HepG2 (cell line): ENCODE measurements at regions not wholly inside any gene's neighbourhood (a gene's known extent, or its start where the extent isn't known, plus 50 kb on each side); places are given as distances from the start of the nearest gene placed in this dataset.

Experiments
- ATAC-seq: fragments of 200-7000 bp; cut with Tn5 transposase; 3 replicates; pipeline ENCODE4 v1.9.1; 2020; ENCODE audit warnings: mild to moderate bottlenecking, moderate library complexity
- BruUV-seq: library from RNA; stranded (reverse); fragments of 400-500 nt; replicated peaks from 2 replicates; lab custom pipeline; 2021; lab: Mats Ljungman, UMichigan
- CTCF ChIA-PET: fragments of 300-600 bp; formaldehyde crosslinking; extraction: SDS; loops from one replicate; lab custom pipeline; 2021; ENCODE audit warnings: low total read pairs, inconsistent platforms, low intra/inter-chr PET ratio; lab: Yijun Ruan, JAX
- POLR2A ChIA-PET: fragments of 350-600 bp; sonication (Branson Sonifier 250); formaldehyde crosslinking; loops from one replicate; lab custom pipeline; 2020; ENCODE audit warnings: antibody characterized with exemption, inconsistent platforms; lab: Yijun Ruan, JAX
- DNase-seq: peaks from one replicate; pipeline ENCODE4 v3.0.0-alpha.2; 2015; ENCODE audit warnings: low spot score
- FAIRE-seq: peaks from 3 replicates; lab custom pipeline; 2011; peaks lifted over from hg19 to GRCh38; lab: Jason Lieb, UNC
- H2AFZ ChIP-seq: one replicate; pipeline ENCODE4 v1.6.1; 2011; ENCODE audit warnings: low read length, inconsistent platforms
- H3K27ac ChIP-seq: fragments of 300-600 bp; 3 replicates; pipeline ENCODE4 v1.8.0; 2011; ENCODE audit warnings: mixed run types, mild to moderate bottlenecking, mixed read lengths, low read length, inconsistent platforms; ENCODE audit not compliant: insufficient read depth; ENCODE audit errors: extremely low read length
- H3K27me3 ChIP-seq, 2 experiments: fragments of 200-600 bp in 1 of 2; 2 replicates in 1 of 2; 3 replicates in 1 of 2; pipeline versions ENCODE4 v1.6.0 to v1.8.0; 2011; ENCODE audit warnings: low read length in 2 of 2, mild to moderate bottlenecking in 2 of 2, moderate library complexity in 2 of 2, inconsistent platforms in 1 of 2; ENCODE audit not compliant: insufficient read depth in 2 of 2, control insufficient read depth in 1 of 2
- H3K36me3 ChIP-seq, 2 experiments: fragments of 200-600 bp in 1 of 2; replicated peaks in 1 of 2; 2 replicates in 1 of 2; 3 replicates in 1 of 2; pipeline versions ENCODE4 v1.5.1 to v1.8.0; 2011; ENCODE audit warnings: low read length in 2 of 2, inconsistent platforms in 1 of 2; ENCODE audit not compliant: insufficient read depth in 2 of 2, control insufficient read depth in 1 of 2
- H3K4me1 ChIP-seq: 2 replicates; pipeline ENCODE4 v1.5.1; 2012; ENCODE audit warnings: low read length, inconsistent platforms; ENCODE audit not compliant: insufficient read depth
- H3K4me2 ChIP-seq: 2 replicates; pipeline ENCODE4 v1.6.0; 2011; ENCODE audit warnings: low read depth, low read length, inconsistent platforms
- H3K4me3 ChIP-seq, 3 experiments: fragments of 200-600 bp in 1 of 3; sonication (generic), shearing (Covaris generic) in 1 of 3; replicated peaks in 1 of 3; 2 replicates each; pipeline ENCODE4 v1.5.1; 2011 to 2016; ENCODE audit warnings: low read length in 3 of 3, inconsistent platforms in 2 of 3, low read depth in 2 of 3, mild to moderate bottlenecking in 2 of 3, control low read depth in 1 of 3, mixed read lengths in 1 of 3; ENCODE audit not compliant: insufficient read depth in 1 of 3
- H3K79me2 ChIP-seq: one replicate; pipeline ENCODE4 v1.6.1; 2011; ENCODE audit warnings: low read length, inconsistent platforms; ENCODE audit not compliant: insufficient read depth
- H3K9ac ChIP-seq: 2 replicates; pipeline ENCODE4 v1.6.0; 2011; ENCODE audit warnings: mild to moderate bottlenecking, low read depth, low read length, inconsistent platforms; ENCODE audit not compliant: insufficient read depth
- H3K9me3 ChIP-seq: 2 replicates; pipeline ENCODE4 v1.5.1; 2012; ENCODE audit warnings: mild to moderate bottlenecking, low read length
- H4K20me1 ChIP-seq: 2 replicates; pipeline ENCODE4 v1.6.0; 2011; ENCODE audit warnings: inconsistent platforms, mild to moderate bottlenecking, low read length, moderate library complexity; ENCODE audit not compliant: insufficient read depth
- HDAC1 ChIP-seq: sonication (generic); formaldehyde crosslinking; IDR thresholded peaks from 2 replicates; pipeline ENCODE4 v1.5.1; 2020; ENCODE audit warnings: mild to moderate bottlenecking, missing genetic modification reagents
- PITX1 ChIP-seq: sonication (generic); formaldehyde crosslinking; IDR thresholded peaks from 2 replicates; pipeline ENCODE4 v1.5.1; 2020; ENCODE audit warnings: mild to moderate bottlenecking, missing genetic modification reagents
- ZNF547 ChIP-seq: sonication (generic); formaldehyde crosslinking; IDR thresholded peaks from 2 replicates; pipeline ENCODE4 v1.5.1; 2020; ENCODE audit warnings: mild to moderate bottlenecking, missing genetic modification reagents
- ZNF782 ChIP-seq: sonication (generic); formaldehyde crosslinking; IDR thresholded peaks from 2 replicates; pipeline ENCODE4 v1.4.0; 2020; ENCODE audit warnings: missing genetic modification reagents, mild to moderate bottlenecking, borderline replicate concordance
- WGBS: methylation state at CpG from one replicate; pipeline ENCODE4 v1.1.6; 2017; ENCODE audit warnings: low lambda C conversion rate; 5-methylcytosine and 5-hydroxymethylcytosine counted together
- in situ Hi-C: cut with HindIII; loops from 2 replicates; pipeline ENCODE4 v1.10.0; 2017; ENCODE audit warnings: low pct_unique_long_range_greater_than_20kb; ENCODE audit not compliant: extremely low pct_ligation_motif_present
- intact Hi-C: fragments of 100-400 bp; cut with micrococcal nuclease; formaldehyde crosslinking; loops from one replicate; pipeline ENCODE4 v1.10.0; 2022; ENCODE audit not compliant: unreplicated experiment
- TF ChIP-seq, protein P1 (sequence below): sonication (generic); formaldehyde crosslinking; IDR thresholded peaks from 2 replicates; pipeline ENCODE4 v1.8.0; 2022; ENCODE audit warnings: mild to moderate bottlenecking, missing genetic modification reagents, moderate library complexity
- TF ChIP-seq, protein P2 (sequence below): sonication (generic); formaldehyde crosslinking; IDR thresholded peaks from 2 replicates; pipeline ENCODE4 v1.9.0; 2021; ENCODE audit warnings: missing genetic modification reagents, borderline replicate concordance

DNA sequence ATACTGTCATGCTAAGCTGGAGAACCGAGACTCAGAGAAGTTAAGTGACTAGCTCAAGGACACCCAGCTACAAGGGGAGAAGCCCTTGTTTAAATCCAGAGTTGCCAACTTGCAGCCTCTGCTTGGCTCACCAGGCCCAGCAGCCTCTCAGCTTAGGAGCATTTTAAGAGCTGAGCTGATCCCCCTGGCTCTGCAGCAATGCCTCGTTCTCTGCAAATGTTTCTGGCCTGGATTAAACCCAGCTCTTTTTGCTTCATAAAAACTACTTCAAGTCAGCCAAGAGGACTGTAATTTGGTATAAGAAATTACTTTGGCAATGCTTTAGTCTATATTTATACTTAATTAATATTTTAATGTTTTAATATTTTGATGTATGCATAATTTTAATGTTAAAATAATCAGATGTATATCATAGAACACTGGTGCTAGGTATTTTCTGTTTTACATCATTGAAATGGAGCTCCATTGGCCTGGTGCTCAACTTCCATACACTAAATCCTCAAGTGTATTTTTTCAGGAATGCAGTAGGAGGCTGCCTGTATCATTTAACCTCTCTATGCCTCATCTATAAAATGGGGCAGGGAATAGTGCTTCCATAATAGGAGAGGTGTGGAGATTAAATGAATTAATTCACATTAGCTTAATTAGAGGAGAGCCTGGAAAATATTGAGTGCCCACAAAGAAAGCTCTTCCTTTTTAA, 184.2 kb downstream of the EMX2 start:
- WGBS: 0% methylated on average over 2 of the region's 2 CpGs
- CTCF ChIA-PET: no interaction called here
- no TSS peak for BruUV-seq
- in situ Hi-C loops (no loop called here), intact Hi-C loops (no loop called here)
- H2AFZ ChIP-seq: no peak overlapping the region
- DNase-seq (no peak), FAIRE-seq (no peak), ATAC-seq (no peak)
- no peak overlapping the region for H3K27ac ChIP-seq
- H3K36me3 ChIP-seq: no peaks in the 10 kb centered on the region
- peaks cover 0 to 15% of the 10 kb centered on the region in 2 experiments; a peak in 2 of 5 replicates for H3K27me3 ChIP-seq
- H3K4me2 ChIP-seq: no peak overlapping the region
- H3K4me3 ChIP-seq: no peak overlapping the region
- H3K9ac ChIP-seq: no peak overlapping the region
- no peaks in the 10 kb centered on the region for H3K79me2 ChIP-seq
- TF ChIP-seq HDAC1 (CRISPR knock-in tag): no peak
- no peaks in the 10 kb centered on the region for H3K9me3 ChIP-seq
- POLR2A ChIA-PET: no interaction called here
- H3K4me1 ChIP-seq: no peaks in the 10 kb centered on the region
- no peaks in the 10 kb centered on the region for H4K20me1 ChIP-seq

DNA sequence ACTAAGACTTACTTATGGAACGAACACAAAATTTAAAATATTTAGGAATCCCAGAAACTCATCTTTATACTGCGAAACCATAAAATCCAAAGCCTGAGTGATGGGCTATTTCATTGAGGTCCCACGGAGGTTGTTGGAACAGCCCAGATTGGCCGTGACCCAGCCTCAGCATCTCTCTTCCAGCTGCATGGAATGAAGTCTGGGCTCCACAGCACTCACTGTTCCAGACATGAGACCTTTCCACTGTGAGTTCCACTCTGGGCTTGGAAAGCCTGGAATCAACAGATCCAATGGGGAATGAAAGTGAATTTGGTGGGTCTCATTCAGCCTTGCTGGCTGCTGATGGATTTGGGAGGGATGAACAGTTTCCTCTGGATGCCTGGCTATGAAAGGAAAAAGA, 184.9 kb downstream of the EMX2 start:
- Histone ChIP-seq H3K27ac (no peak overlapping the region), H3K27me3 (peaks cover 0 to 20% of the 10 kb centered on the region in 2 experiments; a peak in 2 of 5 replicates), H3K4me1 (no peaks in the 10 kb centered on the region), H3K4me3 (no peak overlapping the region), H3K36me3 (no peaks in the 10 kb centered on the region), H2AFZ (no peak overlapping the region), H4K20me1 (no peaks in the 10 kb centered on the region), H3K9ac (no peak overlapping the region), H3K9me3 (no peaks in the 10 kb centered on the region), H3K79me2 (no peaks in the 10 kb centered on the region), H3K4me2 (no peak overlapping the region)
- no TSS peak for BruUV-seq
- 14% methylated on average over 4 of the region's 4 CpGs for WGBS
- ChIA-PET CTCF (no interaction called here), POLR2A (no interaction called here)
- intact Hi-C loops: no loop called here
- TF ChIP-seq PITX1 (no peak), ZNF547 (CRISPR knock-in tag) (no peak), ZNF782 (CRISPR knock-in tag) (no peak)
- TF ChIP-seq, protein P1, sequence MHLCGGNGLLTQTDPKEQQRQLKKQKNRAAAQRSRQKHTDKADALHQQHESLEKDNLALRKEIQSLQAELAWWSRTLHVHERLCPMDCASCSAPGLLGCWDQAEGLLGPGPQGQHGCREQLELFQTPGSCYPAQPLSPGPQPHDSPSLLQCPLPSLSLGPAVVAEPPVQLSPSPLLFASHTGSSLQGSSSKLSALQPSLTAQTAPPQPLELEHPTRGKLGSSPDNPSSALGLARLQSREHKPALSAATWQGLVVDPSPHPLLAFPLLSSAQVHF (CRISPR knock-in tag): no peak
- TF ChIP-seq, protein P2, sequence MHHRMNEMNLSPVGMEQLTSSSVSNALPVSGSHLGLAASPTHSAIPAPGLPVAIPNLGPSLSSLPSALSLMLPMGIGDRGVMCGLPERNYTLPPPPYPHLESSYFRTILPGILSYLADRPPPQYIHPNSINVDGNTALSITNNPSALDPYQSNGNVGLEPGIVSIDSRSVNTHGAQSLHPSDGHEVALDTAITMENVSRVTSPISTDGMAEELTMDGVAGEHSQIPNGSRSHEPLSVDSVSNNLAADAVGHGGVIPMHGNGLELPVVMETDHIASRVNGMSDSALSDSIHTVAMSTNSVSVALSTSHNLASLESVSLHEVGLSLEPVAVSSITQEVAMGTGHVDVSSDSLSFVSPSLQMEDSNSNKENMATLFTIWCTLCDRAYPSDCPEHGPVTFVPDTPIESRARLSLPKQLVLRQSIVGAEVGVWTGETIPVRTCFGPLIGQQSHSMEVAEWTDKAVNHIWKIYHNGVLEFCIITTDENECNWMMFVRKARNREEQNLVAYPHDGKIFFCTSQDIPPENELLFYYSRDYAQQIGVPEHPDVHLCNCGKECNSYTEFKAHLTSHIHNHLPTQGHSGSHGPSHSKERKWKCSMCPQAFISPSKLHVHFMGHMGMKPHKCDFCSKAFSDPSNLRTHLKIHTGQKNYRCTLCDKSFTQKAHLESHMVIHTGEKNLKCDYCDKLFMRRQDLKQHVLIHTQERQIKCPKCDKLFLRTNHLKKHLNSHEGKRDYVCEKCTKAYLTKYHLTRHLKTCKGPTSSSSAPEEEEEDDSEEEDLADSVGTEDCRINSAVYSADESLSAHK (CRISPR knock-in tag): no peak
- in situ Hi-C loops: no loop called here
- no peak for ATAC-seq
- no peak for DNase-seq
- no peak for FAIRE-seq
